HCT116 (cell line): ENCODE measurements at regions not wholly inside any gene's neighbourhood (a gene's known extent, or its start where the extent isn't known, plus 50 kb on each side); places are given as distances from the start of the nearest gene placed in this dataset.

Source experiments
- ATAC-seq: fragments of 200-7000 bp; cut with Tn5 transposase; 2 replicates; pipeline ENCODE4 v1.9.1; 2020; ENCODE audit warnings: mild to moderate bottlenecking, moderate library complexity
- BruUV-seq: library from RNA; stranded (reverse); fragments of 400-500 nt; replicated peaks from 2 replicates; lab custom pipeline; 2021; lab: Mats Ljungman, UMichigan
- CTCF ChIA-PET: fragments of 300-600 bp; sonication (Branson Sonifier 250); formaldehyde crosslinking; loops from one replicate; lab custom pipeline; 2021; ENCODE audit warnings: antibody characterized with exemption; lab: Charles Lee
- POLR2A ChIA-PET: fragments of 300-600, 350-600 bp; sonication (Branson Sonifier 250); formaldehyde crosslinking; loops from one replicate; lab custom pipeline; 2021; ENCODE audit warnings: antibody characterized with exemption; lab: Charles Lee
- RAD21 ChIA-PET, 2 experiments: fragments of 300-600 bp; sonication (Branson Sonifier 250); formaldehyde crosslinking; loops; one replicate each; lab custom pipeline; 2023; ENCODE audit warnings: low total read pairs in 2 of 2; ENCODE audit not compliant: uncharacterized antibody in 2 of 2, unreplicated experiment in 2 of 2, low non-redundant PET in 1 of 2; lab: Charles Lee
- DNase-seq: peaks from one replicate; pipeline ENCODE4 v3.0.0-alpha.2; 2010; ENCODE audit warnings: low read depth, low spot score
- H2AFZ ChIP-seq: fragments of 200-600 bp; shearing (Covaris generic), sonication (generic); 2 replicates; pipeline ENCODE4 v1.6.1; 2017; ENCODE audit warnings: low read depth, mixed run types, mixed read lengths, antibody characterized with exemption, low read length; ENCODE audit not compliant: poor library complexity, severe bottlenecking
- H3K27ac ChIP-seq: 2 replicates; pipeline ENCODE4 v1.5.1; 2012; ENCODE audit warnings: low read depth, low read length
- H3K27me3 ChIP-seq: fragments of 200-600 bp; sonication (generic); 2 replicates; pipeline ENCODE4 v1.6.1; 2016; ENCODE audit warnings: mixed run types, low read length, mixed read lengths; ENCODE audit not compliant: insufficient read depth
- H3K36me3 ChIP-seq, 2 experiments: fragments of 200-500 bp in 1 of 2; fragments of 200-600 bp in 1 of 2; sonication (Bioruptor generic) in 1 of 2; sonication (generic) in 1 of 2; 2 replicates each; pipeline versions ENCODE4 v1.5.1 to v1.6.1; 2014 to 2016; ENCODE audit warnings: low read length in 2 of 2, inconsistent platforms in 1 of 2, mixed read lengths in 1 of 2, mixed run types in 1 of 2; ENCODE audit not compliant: insufficient read depth in 2 of 2, control insufficient read depth in 1 of 2
- H3K4me1 ChIP-seq, 2 experiments: fragments of 200-600 bp in 1 of 2; sonication (generic) in 1 of 2; 2 replicates each; pipeline versions ENCODE4 v1.5.1 to v1.6.1; 2012 to 2017; ENCODE audit warnings: low read length in 2 of 2, inconsistent platforms in 1 of 2, mild to moderate bottlenecking in 1 of 2, mixed read lengths in 1 of 2, mixed run types in 1 of 2, moderate library complexity in 1 of 2; ENCODE audit not compliant: insufficient read depth in 2 of 2, control insufficient read depth in 1 of 2
- H3K4me2 ChIP-seq: fragments of 200-600 bp; sonication (generic); 2 replicates; pipeline ENCODE4 v1.6.1; 2017; ENCODE audit warnings: mixed run types, low read length, mixed read lengths
- H3K4me3 ChIP-seq, 2 experiments: fragments of 200-600 bp in 1 of 2; sonication (generic) in 1 of 2; replicated peaks in 1 of 2; 2 replicates each; pipeline ENCODE4 v1.5.1; 2011 to 2016; ENCODE audit warnings: low read length in 2 of 2, control low read depth in 1 of 2, low read depth in 1 of 2, mild to moderate bottlenecking in 1 of 2, mixed read lengths in 1 of 2, mixed run types in 1 of 2
- H3K79me2 ChIP-seq: fragments of 200-600 bp; sonication (generic); 2 replicates; pipeline ENCODE4 v1.6.1; 2017; ENCODE audit warnings: mild to moderate bottlenecking, mixed run types, low read length, moderate library complexity, mixed read lengths; ENCODE audit not compliant: insufficient read depth
- H3K9ac ChIP-seq: fragments of 200-600 bp; sonication (generic); 2 replicates; pipeline ENCODE4 v1.6.1; 2016; ENCODE audit warnings: low read length, mixed read lengths
- H3K9me2 ChIP-seq: fragments of 200-600 bp; sonication (generic), shearing (Covaris generic); 2 replicates; pipeline ENCODE4 v1.6.1; 2017; ENCODE audit warnings: mixed run types, mild to moderate bottlenecking, moderate library complexity; ENCODE audit not compliant: insufficient read depth
- H3K9me3 ChIP-seq, 2 experiments: fragments of 200-500 bp in 1 of 2; fragments of 200-600 bp in 1 of 2; sonication (Bioruptor generic) in 1 of 2; sonication (generic) in 1 of 2; 2 replicates each; pipeline ENCODE4 v1.6.1; 2014 to 2017; ENCODE audit warnings: low read length in 2 of 2, mixed read lengths in 2 of 2, inconsistent platforms in 1 of 2, low read depth in 1 of 2, mild to moderate bottlenecking in 1 of 2, mixed run types in 1 of 2, moderate library complexity in 1 of 2; ENCODE audit not compliant: control insufficient read depth in 1 of 2, insufficient read depth in 1 of 2
- H4K20me1 ChIP-seq: fragments of 200-600 bp; sonication (generic), shearing (Covaris generic); 2 replicates; pipeline ENCODE4 v1.6.1; 2017; ENCODE audit warnings: mixed run types, mild to moderate bottlenecking, moderate library complexity; ENCODE audit not compliant: insufficient read depth
- EGR1 ChIP-seq: IDR thresholded peaks from 2 replicates; pipeline ENCODE4 v1.6.1; 2012; ENCODE audit warnings: low read depth
- ELF1 ChIP-seq: IDR thresholded peaks from 2 replicates; pipeline ENCODE4 v1.6.1; 2012; ENCODE audit warnings: low read depth, borderline replicate concordance
- EZH2 ChIP-seq: fragments of 200-600 bp; sonication (generic); IDR thresholded peaks from 2 replicates; pipeline ENCODE4 v1.6.1; 2017; ENCODE audit warnings: antibody characterized with exemption, mixed run types
- FOSL1 ChIP-seq: IDR thresholded peaks from 2 replicates; pipeline ENCODE4 v1.6.1; 2012; ENCODE audit warnings: low read depth
- POLR2AphosphoS5 ChIP-seq: IDR thresholded peaks from 2 replicates; pipeline ENCODE4 v1.6.1; 2011; ENCODE audit warnings: mild to moderate bottlenecking, low read depth, low read length, moderate library complexity
- RAD21 ChIP-seq: IDR thresholded peaks from 2 replicates; pipeline ENCODE4 v1.6.1; 2012; ENCODE audit warnings: low read depth, mild to moderate bottlenecking
- REST ChIP-seq: IDR thresholded peaks from 2 replicates; pipeline ENCODE4 v1.6.1; 2012; ENCODE audit warnings: low read depth
- SIN3A ChIP-seq: IDR thresholded peaks from 2 replicates; pipeline ENCODE4 v1.6.1; 2012; ENCODE audit warnings: low read depth
- SP1 ChIP-seq: IDR thresholded peaks from 2 replicates; pipeline ENCODE4 v1.6.1; 2012; ENCODE audit warnings: low read depth
- SRF ChIP-seq: IDR thresholded peaks from 2 replicates; pipeline ENCODE4 v1.6.1; 2012; ENCODE audit warnings: low read depth
- TCF7L2 ChIP-seq: IDR thresholded peaks from 2 replicates; pipeline ENCODE4 v1.7.0; 2011; ENCODE audit warnings: borderline replicate concordance, inconsistent platforms; ENCODE audit not compliant: insufficient read depth, insufficient read length; ENCODE audit errors: extremely low read depth
- ZNF274 ChIP-seq: fragments of 200-500 bp; sonication (Bioruptor generic); IDR thresholded peaks from 2 replicates; pipeline ENCODE4 v1.6.1; 2014; ENCODE audit warnings: mild to moderate bottlenecking, low read depth, low read length, inconsistent platforms
- intact Hi-C: fragments of 100-400 bp; cut with micrococcal nuclease; formaldehyde crosslinking; loops from 2 replicates; pipeline ENCODE4 v1.10.0; 2022
- TF ChIP-seq, protein P1 (sequence below): IDR thresholded peaks from 2 replicates; pipeline ENCODE4 v1.6.1; 2012
- TF ChIP-seq, protein P2 (sequence below): IDR thresholded peaks from 2 replicates; pipeline ENCODE4 v1.6.1; 2012

- ATAC-seq (no peak), DNase-seq (no peak)
- Histone ChIP-seq H3K79me2 (no peaks in the 10 kb centered on the region), H3K27ac (no peak overlapping the region), H3K4me2 (no peak overlapping the region), H4K20me1 (no peaks in the 10 kb centered on the region), H3K9me3 (no peaks in the 10 kb centered on the region), H3K9ac (no peak overlapping the region), H3K4me3 (no peak overlapping the region), H3K4me1 (peaks cover 6 to 14% of the 10 kb centered on the region in 2 experiments; a peak in 3 of 4 replicates), H3K36me3 (no peaks in the 10 kb centered on the region), H3K9me2 (no peaks in the 10 kb centered on the region), H2AFZ (no peak overlapping the region), H3K27me3 (no peaks in the 10 kb centered on the region)
- ChIA-PET CTCF (no interaction called here), POLR2A (no interaction called here), RAD21 (no interaction called here)
- no peak for TF ChIP-seq EGR1
- TF ChIP-seq FOSL1 = no peak
- TF ChIP-seq SRF = no peak
- TF ChIP-seq SIN3A = no peak
- TF ChIP-seq RAD21 = no peak
- no peak for TF ChIP-seq ELF1
- no peak for TF ChIP-seq REST
- TF ChIP-seq ZNF274 = no peak
- TF ChIP-seq POLR2AphosphoS5 = no peak
- TF ChIP-seq, protein P1, sequence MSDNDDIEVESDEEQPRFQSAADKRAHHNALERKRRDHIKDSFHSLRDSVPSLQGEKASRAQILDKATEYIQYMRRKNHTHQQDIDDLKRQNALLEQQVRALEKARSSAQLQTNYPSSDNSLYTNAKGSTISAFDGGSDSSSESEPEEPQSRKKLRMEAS = no peak
- TF ChIP-seq EZH2 = no peak
- TF ChIP-seq, protein P2, sequence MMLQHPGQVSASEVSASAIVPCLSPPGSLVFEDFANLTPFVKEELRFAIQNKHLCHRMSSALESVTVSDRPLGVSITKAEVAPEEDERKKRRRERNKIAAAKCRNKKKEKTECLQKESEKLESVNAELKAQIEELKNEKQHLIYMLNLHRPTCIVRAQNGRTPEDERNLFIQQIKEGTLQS = no peak
- TF ChIP-seq TCF7L2 = no peak
- TF ChIP-seq SP1 = no peak
- BruUV-seq = no TSS peak
- intact Hi-C loops = no loop called here
Observed at GRCh38 chr1:244915736-244916135, 51.4 kb upstream of the HNRNPU start.
